ENCODE measurements at regions not wholly inside any gene's neighbourhood (a gene's known extent, or its start where the extent isn't known, plus 50 kb on each side); places are given as distances from the start of the nearest gene placed in this dataset.

DNA sequence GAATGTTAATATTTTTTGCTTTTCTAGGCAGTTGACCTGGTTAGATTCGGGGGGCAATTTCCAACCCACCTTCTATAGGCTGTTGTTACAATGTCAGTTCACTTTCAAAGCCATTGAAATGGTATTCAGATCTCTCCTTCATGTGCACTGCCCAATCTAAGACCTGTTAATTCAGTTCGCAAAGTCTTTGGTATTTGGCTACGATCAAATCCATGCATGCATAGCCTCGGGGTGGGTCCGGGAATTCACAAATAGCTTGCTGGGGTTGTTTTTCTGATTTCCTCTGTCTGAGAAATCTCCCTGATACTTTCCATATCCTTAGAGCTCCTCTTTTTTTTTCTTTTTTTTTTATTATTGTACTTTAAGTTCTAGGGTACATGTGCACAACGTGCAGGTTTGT lies 252.6 kb upstream of the SPAG17 start:
- WGBS (ENCODE audit: insufficient coverage), result no CpG with 5 or more reads among the region's 6 CpGs
- H3K36me3 Mint-ChIP-seq, result no peaks in the 10 kb centered on the region
- no peak overlapping the region for H3K27ac ChIP-seq (ENCODE audit: low read length)
- H3K27me3 ChIP-seq (replicated peaks in 1 of 2; ENCODE audit: control insufficient read depth in 2 of 2, extremely low read depth in 1 of 2, insufficient read depth in 2 of 2, low read length in 1 of 2), result no peaks in the 10 kb centered on the region
- H3K4me3 Mint-ChIP-seq, result no peak overlapping the region
- H3K4me3 ChIP-seq (ENCODE audit: control insufficient read depth in 1 of 2, extremely low read depth in 1 of 2, low read length in 1 of 2), result no peak overlapping the region
- POLR2A ChIA-PET, result no interaction called here
- no peaks in the 10 kb centered on the region for H3K36me3 ChIP-seq (ENCODE audit: control insufficient read depth in 2 of 2, extremely low read depth in 1 of 2, insufficient read depth in 1 of 2, low read length in 1 of 2)
- ATAC-seq (replicated peaks in 1 of 4), result no peak
- peaks cover 13 to 16% (median 13%) of the 10 kb centered on the region in 3 donors for H3K9me3 Mint-ChIP-seq
- CTCF ChIA-PET, result no interaction called here
- DNase-seq, result no peak
- no peaks in the 10 kb centered on the region for H3K4me1 ChIP-seq (ENCODE audit: control insufficient read depth in 1 of 2, extremely low read depth in 1 of 2, insufficient read depth in 2 of 2, low read length in 2 of 2)
- H3K9me3 ChIP-seq, result peaks cover under 1% of the 10 kb centered on the region
- H3K27ac Mint-ChIP-seq, result no peak overlapping the region
- H3K27me3 Mint-ChIP-seq, result no peaks in the 10 kb centered on the region
- no peaks in the 10 kb centered on the region for H3K4me1 Mint-ChIP-seq

DNA sequence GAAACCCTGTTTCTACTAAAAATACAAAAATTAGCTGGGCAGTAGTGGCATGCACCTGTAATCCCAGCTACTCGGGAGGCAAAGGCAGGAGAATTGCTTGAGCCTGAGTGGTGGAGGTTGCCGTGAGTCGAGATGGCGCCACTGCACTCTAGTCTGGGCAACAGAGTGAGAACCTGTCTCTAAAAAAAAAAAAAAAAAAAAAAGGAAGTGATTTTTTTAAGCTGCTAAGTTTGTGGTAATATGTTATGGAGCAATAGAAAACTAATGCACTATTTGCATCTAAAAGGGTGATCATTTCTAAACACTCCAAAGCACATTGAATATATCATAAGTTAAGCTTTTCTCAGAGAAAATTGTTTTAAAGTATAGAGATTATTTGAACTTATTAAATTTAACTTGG lies 244.8 kb upstream of the SPAG17 start:
- no peak overlapping the region for H3K4me3 Mint-ChIP-seq
- DNase-seq (no peak), ATAC-seq (replicated peaks in 1 of 4) (no peak)
- no peaks in the 10 kb centered on the region for H3K27me3 Mint-ChIP-seq
- Histone ChIP-seq H3K4me1 (ENCODE audit: control insufficient read depth in 1 of 2, extremely low read depth in 1 of 2, insufficient read depth in 2 of 2, low read length in 2 of 2) (no peaks in the 10 kb centered on the region), H3K4me3 (ENCODE audit: control insufficient read depth in 1 of 2, extremely low read depth in 1 of 2, low read length in 1 of 2) (no peak overlapping the region), H3K27me3 (replicated peaks in 1 of 2; ENCODE audit: control insufficient read depth in 2 of 2, extremely low read depth in 1 of 2, insufficient read depth in 2 of 2, low read length in 1 of 2) (no peaks in the 10 kb centered on the region), H3K27ac (ENCODE audit: low read length) (no peak overlapping the region), H3K9me3 (no peaks in the 10 kb centered on the region), H3K36me3 (ENCODE audit: control insufficient read depth in 2 of 2, extremely low read depth in 1 of 2, insufficient read depth in 1 of 2, low read length in 1 of 2) (no peaks in the 10 kb centered on the region)
- H3K9me3 Mint-ChIP-seq, result peaks cover 16 to 27% (median 24%) of the 10 kb centered on the region in 3 donors
- WGBS (ENCODE audit: insufficient coverage), result 82% methylated on average over 3 of the region's 4 CpGs
- POLR2A ChIA-PET, result interaction anchor here in 1 of 2 donors (0.6 kb wide), 1 partner anchor 10 kb away, joined by 5 read pairs; no protein-coding TSS in a partner anchor
- H3K4me1 Mint-ChIP-seq, result no peaks in the 10 kb centered on the region
- CTCF ChIA-PET, result no interaction called here
- no peaks in the 10 kb centered on the region for H3K36me3 Mint-ChIP-seq
- no peak overlapping the region for H3K27ac Mint-ChIP-seq

GRCh38 chr1:118421868-118422350 lies 236.9 kb upstream of the SPAG17 start:
- no CpG with 5 or more reads among the region's 4 CpGs for WGBS (ENCODE audit: insufficient coverage)
- Mint-ChIP-seq H3K27me3 (no peaks in the 10 kb centered on the region), H3K36me3 (no peaks in the 10 kb centered on the region), H3K4me1 (no peaks in the 10 kb centered on the region), H3K4me3 (no peak overlapping the region), H3K9me3 (peaks cover 8% of the 10 kb centered on the region in 3 donors), H3K27ac (no peak overlapping the region)
- Histone ChIP-seq H3K4me1 (ENCODE audit: control insufficient read depth in 1 of 2, extremely low read depth in 1 of 2, insufficient read depth in 2 of 2, low read length in 2 of 2) (no peaks in the 10 kb centered on the region), H3K27ac (ENCODE audit: low read length) (no peak overlapping the region), H3K4me3 (ENCODE audit: control insufficient read depth in 1 of 2, extremely low read depth in 1 of 2, low read length in 1 of 2) (no peak overlapping the region), H3K36me3 (ENCODE audit: control insufficient read depth in 2 of 2, extremely low read depth in 1 of 2, insufficient read depth in 1 of 2, low read length in 1 of 2) (no peaks in the 10 kb centered on the region), H3K27me3 (replicated peaks in 1 of 2; ENCODE audit: control insufficient read depth in 2 of 2, extremely low read depth in 1 of 2, insufficient read depth in 2 of 2, low read length in 1 of 2) (no peaks in the 10 kb centered on the region), H3K9me3 (no peaks in the 10 kb centered on the region)
- DNase-seq, result no peak
- ChIA-PET POLR2A (interaction anchor here in 1 of 2 donors (0.7 kb wide), 1 partner anchor 717 kb away, joined by 3 read pairs; no protein-coding TSS in a partner anchor), CTCF (no interaction called here)
- no peak for ATAC-seq (replicated peaks in 1 of 4)

- POLR2A ChIA-PET, result no interaction called here
- Mint-ChIP-seq H3K4me3 (no peak overlapping the region), H3K27ac (no peak overlapping the region), H3K4me1 (no peaks in the 10 kb centered on the region), H3K27me3 (peaks cover 0 to 1% of the 10 kb centered on the region in 2 donors), H3K9me3 (peaks cover 19 to 27% (median 23%) of the 10 kb centered on the region in 3 donors), H3K36me3 (no peaks in the 10 kb centered on the region)
- DNase-seq (no peak), ATAC-seq (replicated peaks in 1 of 4) (no peak)
- Histone ChIP-seq H3K27ac (ENCODE audit: low read length) (no peak overlapping the region), H3K4me1 (ENCODE audit: control insufficient read depth in 1 of 2, extremely low read depth in 1 of 2, insufficient read depth in 2 of 2, low read length in 2 of 2) (no peaks in the 10 kb centered on the region), H3K9me3 (no peaks in the 10 kb centered on the region), H3K27me3 (replicated peaks in 1 of 2; ENCODE audit: control insufficient read depth in 2 of 2, extremely low read depth in 1 of 2, insufficient read depth in 2 of 2, low read length in 1 of 2) (no peaks in the 10 kb centered on the region), H3K4me3 (ENCODE audit: control insufficient read depth in 1 of 2, extremely low read depth in 1 of 2, low read length in 1 of 2) (no peak overlapping the region), H3K36me3 (ENCODE audit: control insufficient read depth in 2 of 2, extremely low read depth in 1 of 2, insufficient read depth in 1 of 2, low read length in 1 of 2) (no peaks in the 10 kb centered on the region)
- no CpG with 5 or more reads among the region's 1 CpG for WGBS (ENCODE audit: insufficient coverage)
- CTCF ChIA-PET, result no interaction called here
Measured at GRCh38 chr1:118404024-118404423, 219.0 kb upstream of the SPAG17 start.

DNA sequence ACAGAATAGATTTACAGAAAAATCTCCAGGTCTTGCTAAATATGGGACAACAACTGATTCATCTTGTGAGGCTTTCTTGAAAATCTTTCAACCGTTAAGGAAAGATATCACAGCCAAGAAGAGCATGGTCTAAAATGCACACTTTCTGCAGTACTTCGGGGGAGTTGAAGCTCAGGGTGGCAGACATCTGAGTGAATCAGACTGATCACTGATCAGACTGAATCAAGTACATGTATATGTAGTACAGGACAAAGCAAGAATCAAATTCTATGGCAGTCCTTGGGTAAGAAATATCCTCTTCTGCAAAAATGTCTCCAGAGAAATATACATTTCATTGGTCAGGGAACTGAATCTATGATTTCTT lies 212.4 kb upstream of the SPAG17 start:
- Histone ChIP-seq H3K9me3 (no peaks in the 10 kb centered on the region), H3K27me3 (replicated peaks in 1 of 2; ENCODE audit: control insufficient read depth in 2 of 2, extremely low read depth in 1 of 2, insufficient read depth in 2 of 2, low read length in 1 of 2) (no peaks in the 10 kb centered on the region), H3K4me1 (ENCODE audit: control insufficient read depth in 1 of 2, extremely low read depth in 1 of 2, insufficient read depth in 2 of 2, low read length in 2 of 2) (no peaks in the 10 kb centered on the region), H3K36me3 (ENCODE audit: control insufficient read depth in 2 of 2, extremely low read depth in 1 of 2, insufficient read depth in 1 of 2, low read length in 1 of 2) (no peaks in the 10 kb centered on the region), H3K27ac (ENCODE audit: low read length) (no peak overlapping the region), H3K4me3 (ENCODE audit: control insufficient read depth in 1 of 2, extremely low read depth in 1 of 2, low read length in 1 of 2) (no peak overlapping the region)
- no peaks in the 10 kb centered on the region for H3K4me1 Mint-ChIP-seq
- DNase-seq (no peak), ATAC-seq (replicated peaks in 1 of 4) (no peak)
- no peak overlapping the region for H3K4me3 Mint-ChIP-seq
- peaks cover 3 to 7% (median 5%) of the 10 kb centered on the region in 3 donors for H3K9me3 Mint-ChIP-seq
- no peaks in the 10 kb centered on the region for H3K36me3 Mint-ChIP-seq
- CTCF ChIA-PET, result no interaction called here
- 83% methylated on average over 1 of the region's 2 CpGs for whole genome bisulfite sequencing (ENCODE audit: insufficient coverage)
- no peak overlapping the region for H3K27ac Mint-ChIP-seq
- H3K27me3 Mint-ChIP-seq, result no peaks in the 10 kb centered on the region
- POLR2A ChIA-PET, result no interaction called here

DNA sequence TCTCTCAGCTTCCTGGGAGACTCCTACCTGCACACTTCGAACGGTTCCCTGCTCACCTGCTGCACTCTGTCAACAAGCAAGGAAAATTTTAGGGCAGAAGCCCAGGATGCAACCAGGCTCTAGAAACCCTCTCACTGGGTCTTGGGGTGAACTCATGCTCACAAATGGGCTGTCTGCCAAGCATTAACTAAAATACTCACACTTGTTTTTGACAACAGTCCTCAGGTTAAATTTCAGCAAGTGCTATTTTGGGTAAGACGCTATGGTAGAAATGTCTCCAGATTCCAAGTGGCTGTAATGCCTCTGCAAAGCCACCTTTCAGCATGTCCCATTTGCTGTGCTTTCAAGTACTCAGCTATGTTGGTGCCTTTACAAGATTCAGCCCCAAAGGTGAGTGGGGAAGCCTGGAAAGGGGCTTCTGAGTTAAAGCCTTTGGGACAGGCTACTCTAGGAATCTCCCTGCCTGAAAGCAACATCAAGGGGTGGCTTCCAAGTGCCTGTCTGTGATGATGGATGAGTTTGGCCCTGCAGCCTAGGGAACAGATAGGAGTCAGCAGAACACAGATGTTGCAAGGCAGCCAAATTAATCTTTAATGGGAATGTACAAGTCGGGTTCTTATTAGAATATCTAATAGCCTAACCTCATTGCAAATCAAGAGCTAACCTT lies 211.9 kb upstream of the SPAG17 start:
- no peaks in the 10 kb centered on the region for H3K9me3 ChIP-seq
- no peaks in the 10 kb centered on the region for H3K36me3 ChIP-seq (ENCODE audit: control insufficient read depth in 2 of 2, extremely low read depth in 1 of 2, insufficient read depth in 1 of 2, low read length in 1 of 2)
- Mint-ChIP-seq H3K9me3 (peaks cover 3 to 7% (median 5%) of the 10 kb centered on the region in 3 donors), H3K27me3 (no peaks in the 10 kb centered on the region), H3K27ac (no peak overlapping the region), H3K36me3 (no peaks in the 10 kb centered on the region), H3K4me3 (no peak overlapping the region), H3K4me1 (no peaks in the 10 kb centered on the region)
- ChIA-PET CTCF (no interaction called here), POLR2A (no interaction called here)
- ATAC-seq (replicated peaks in 1 of 4), result no peak
- no peak overlapping the region for H3K4me3 ChIP-seq (ENCODE audit: control insufficient read depth in 1 of 2, extremely low read depth in 1 of 2, low read length in 1 of 2)
- WGBS (ENCODE audit: insufficient coverage), result 90% methylated on average over 3 of the region's 4 CpGs
- H3K27me3 ChIP-seq (replicated peaks in 1 of 2; ENCODE audit: control insufficient read depth in 2 of 2, extremely low read depth in 1 of 2, insufficient read depth in 2 of 2, low read length in 1 of 2), result no peaks in the 10 kb centered on the region
- H3K4me1 ChIP-seq (ENCODE audit: control insufficient read depth in 1 of 2, extremely low read depth in 1 of 2, insufficient read depth in 2 of 2, low read length in 2 of 2), result no peaks in the 10 kb centered on the region
- no peak for DNase-seq
- no peak overlapping the region for H3K27ac ChIP-seq (ENCODE audit: low read length)

DNA sequence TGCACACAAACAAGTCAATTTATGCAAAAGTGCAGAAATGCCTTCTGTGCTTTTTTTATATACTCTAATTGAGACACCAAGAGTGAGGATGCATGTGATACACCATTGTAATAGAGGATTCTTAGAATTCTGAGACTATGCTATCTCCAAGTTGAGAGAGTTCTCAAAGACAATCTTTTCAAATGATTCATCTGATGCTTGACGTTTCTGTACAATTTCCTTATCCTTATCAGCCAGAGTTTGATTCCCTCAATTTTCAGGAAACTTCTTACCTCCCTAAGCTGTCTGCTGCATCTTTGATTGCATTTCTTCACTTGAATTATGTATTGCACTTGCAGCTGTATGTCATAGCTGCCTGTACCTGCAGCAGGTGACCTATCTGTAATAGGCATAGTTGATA lies 211.3 kb upstream of the SPAG17 start:
- Histone ChIP-seq H3K27ac (ENCODE audit: low read length) (no peak overlapping the region), H3K4me1 (ENCODE audit: control insufficient read depth in 1 of 2, extremely low read depth in 1 of 2, insufficient read depth in 2 of 2, low read length in 2 of 2) (no peaks in the 10 kb centered on the region), H3K4me3 (ENCODE audit: control insufficient read depth in 1 of 2, extremely low read depth in 1 of 2, low read length in 1 of 2) (no peak overlapping the region), H3K9me3 (no peaks in the 10 kb centered on the region), H3K27me3 (replicated peaks in 1 of 2; ENCODE audit: control insufficient read depth in 2 of 2, extremely low read depth in 1 of 2, insufficient read depth in 2 of 2, low read length in 1 of 2) (no peaks in the 10 kb centered on the region), H3K36me3 (ENCODE audit: control insufficient read depth in 2 of 2, extremely low read depth in 1 of 2, insufficient read depth in 1 of 2, low read length in 1 of 2) (no peaks in the 10 kb centered on the region)
- ChIA-PET POLR2A (no interaction called here), CTCF (no interaction called here)
- H3K36me3 Mint-ChIP-seq, result no peaks in the 10 kb centered on the region
- H3K4me1 Mint-ChIP-seq, result no peaks in the 10 kb centered on the region
- H3K27me3 Mint-ChIP-seq, result no peaks in the 10 kb centered on the region
- DNase-seq, result no peak
- no peak overlapping the region for H3K27ac Mint-ChIP-seq
- no peak overlapping the region for H3K4me3 Mint-ChIP-seq
- peaks cover 3 to 7% (median 5%) of the 10 kb centered on the region in 3 donors for H3K9me3 Mint-ChIP-seq
- no peak for ATAC-seq (replicated peaks in 1 of 4)
- 80% methylated on average over 1 of the region's 1 CpG for WGBS (ENCODE audit: insufficient coverage)

Data from T-cell (primary cell).